CD4-positive, alpha-beta T cell treated with Interleukin-10 for 1 hour (primary cell): ENCODE measurements at regions not wholly inside any gene's neighbourhood (a gene's known extent, or its start where the extent isn't known, plus 50 kb on each side); places are given as distances from the start of the nearest gene placed in this dataset.
"Not testable (repeated sequence)": the region's sequence is repeated elsewhere in the genome, so short reads cannot be mapped to it uniquely, and the experiment has no call there.

Experiments
- DNase-seq: peaks from one replicate; pipeline ENCODE4 v3.0.0-alpha.2; 2020

DNA sequence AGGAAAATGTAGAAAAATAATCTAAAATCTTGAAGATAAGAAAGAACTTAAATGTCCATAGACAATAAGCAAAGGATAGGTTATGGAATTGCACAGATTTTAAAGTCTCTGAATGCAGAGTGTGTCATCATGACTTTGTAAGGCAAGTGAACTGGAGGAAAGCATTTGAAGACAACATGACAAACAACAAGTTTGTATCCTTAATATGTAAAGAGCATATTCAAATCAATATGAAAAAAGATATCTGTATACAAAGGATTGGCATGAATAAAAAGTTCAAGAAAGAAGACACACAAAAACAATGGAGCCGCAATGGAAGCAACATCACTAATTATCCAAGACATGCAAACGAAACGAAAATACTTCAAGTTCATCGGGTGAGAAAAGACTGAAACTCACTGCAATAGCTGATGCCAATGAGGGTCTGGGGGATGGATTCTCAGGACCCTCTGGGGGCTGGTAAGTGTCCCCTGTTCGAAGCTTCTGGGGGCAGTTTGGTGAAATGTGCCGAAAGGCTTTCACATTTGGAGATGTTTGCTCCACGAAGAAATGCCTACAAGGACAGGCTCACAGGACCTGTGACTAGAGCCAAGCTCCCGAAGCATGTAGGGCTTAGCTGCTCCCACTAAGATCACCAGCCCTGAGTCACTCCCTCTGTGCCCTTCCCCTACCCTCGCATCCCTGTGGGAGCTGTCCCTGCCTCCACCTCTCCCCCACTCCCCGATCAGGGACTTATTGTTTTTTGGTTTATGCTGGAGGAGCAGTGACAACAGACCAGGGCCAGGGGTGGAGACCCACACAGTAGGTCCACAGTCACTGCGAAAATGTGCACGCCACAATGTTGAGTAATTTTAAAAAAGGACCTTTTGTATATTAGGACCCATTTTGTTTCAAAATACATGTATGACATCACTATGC, 345.7 kb upstream of the SFSWAP start:
- no peak for DNase-seq

DNA sequence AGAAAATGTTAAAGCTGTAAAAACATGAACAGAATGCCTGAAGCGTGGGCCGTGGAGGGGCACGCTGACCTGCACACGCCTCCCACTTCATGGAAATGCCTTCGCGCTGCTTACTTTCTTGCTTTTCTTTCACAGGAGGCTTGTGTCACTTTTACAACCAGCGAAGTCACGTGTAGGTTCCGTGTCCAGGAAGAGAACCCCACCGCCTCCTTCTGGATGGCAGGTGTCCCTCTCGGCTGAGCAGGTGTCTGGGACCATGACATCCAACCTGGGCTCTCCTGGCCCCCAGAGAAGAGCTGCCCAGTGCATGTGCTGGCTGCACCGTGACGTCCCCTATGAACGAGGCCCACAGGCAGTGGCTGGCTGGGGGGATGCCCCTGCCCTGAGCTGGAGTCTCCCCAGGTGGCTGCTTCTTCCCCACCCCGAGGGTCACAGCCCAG, 345.0 kb upstream of the SFSWAP start:
- no peak for DNase-seq

DNA sequence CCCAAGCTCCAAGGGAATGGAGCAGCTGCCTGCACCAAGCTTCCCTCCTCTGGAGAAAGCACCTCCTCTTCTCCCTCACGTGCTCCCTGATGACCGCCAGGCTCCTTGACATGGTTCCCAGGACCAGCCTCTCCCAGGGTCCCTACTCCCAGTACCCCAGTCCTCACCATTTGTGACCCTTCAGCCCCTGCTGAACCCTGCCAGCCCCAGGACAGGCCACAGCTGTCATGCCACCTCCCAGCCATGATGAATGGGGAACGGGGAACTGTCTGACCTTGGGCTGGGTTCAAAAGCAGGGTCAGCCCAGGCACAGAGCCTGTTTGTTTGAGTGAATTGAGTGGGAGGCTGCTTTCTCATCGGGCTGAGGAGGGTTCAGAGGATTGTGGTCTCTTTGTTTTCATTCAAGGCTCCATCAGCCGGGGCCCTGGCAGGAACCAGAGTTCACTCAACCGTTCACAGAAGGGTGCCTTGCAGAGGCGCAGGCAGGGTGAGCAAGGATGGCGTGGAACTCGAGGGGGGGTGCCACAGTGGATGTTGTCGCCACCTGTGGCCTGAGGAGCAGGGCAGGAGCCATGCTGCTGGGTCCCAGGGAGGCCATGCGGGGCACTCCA, 344.5 kb upstream of the SFSWAP start:
- DNase-seq, result no peak

DNA sequence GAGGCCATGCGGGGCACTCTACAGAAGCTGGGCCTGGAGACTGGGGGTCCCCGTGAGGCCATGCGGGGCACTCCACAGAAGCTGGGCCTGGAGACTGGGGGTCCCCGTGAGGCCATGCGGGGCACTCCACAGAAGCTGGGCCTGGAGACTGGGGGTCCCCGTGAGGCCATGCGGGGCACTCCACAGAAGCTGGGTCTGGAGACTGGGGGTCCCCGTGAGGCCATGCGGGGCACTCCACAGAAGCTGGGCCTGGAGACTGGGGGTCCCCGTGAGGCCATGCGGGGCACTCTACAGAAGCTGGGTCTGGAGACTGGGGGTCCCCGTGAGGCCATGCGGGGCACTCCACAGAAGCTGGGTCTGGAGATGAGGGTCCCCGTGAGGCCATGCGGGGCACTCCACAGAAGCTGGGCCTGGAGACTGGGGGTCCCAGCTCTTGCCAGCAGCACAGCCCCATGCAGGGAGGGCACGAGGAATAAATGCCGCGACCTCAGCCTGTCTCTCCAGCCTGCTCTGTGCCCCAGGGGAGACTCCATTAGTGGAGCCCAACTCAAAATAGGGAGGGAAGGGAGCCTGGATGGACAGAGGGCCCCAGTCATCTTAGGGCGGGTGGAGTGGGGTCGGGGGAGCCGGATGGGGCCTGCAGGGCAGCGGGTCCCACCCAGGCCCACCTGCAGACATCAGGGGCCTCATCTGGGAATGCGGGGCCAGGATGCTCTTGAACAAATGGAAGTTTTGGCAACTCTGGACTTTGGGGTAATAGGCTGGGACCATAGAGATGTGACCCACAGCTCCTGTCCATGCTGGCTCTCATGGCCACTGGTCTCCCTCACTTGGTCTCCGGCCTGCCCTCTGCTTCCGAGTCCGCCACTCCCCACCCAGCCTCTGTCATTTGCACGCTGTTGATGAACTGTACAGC, 343.6 kb upstream of the SFSWAP start:
- DNase-seq, result not testable (repeated sequence)

DNA sequence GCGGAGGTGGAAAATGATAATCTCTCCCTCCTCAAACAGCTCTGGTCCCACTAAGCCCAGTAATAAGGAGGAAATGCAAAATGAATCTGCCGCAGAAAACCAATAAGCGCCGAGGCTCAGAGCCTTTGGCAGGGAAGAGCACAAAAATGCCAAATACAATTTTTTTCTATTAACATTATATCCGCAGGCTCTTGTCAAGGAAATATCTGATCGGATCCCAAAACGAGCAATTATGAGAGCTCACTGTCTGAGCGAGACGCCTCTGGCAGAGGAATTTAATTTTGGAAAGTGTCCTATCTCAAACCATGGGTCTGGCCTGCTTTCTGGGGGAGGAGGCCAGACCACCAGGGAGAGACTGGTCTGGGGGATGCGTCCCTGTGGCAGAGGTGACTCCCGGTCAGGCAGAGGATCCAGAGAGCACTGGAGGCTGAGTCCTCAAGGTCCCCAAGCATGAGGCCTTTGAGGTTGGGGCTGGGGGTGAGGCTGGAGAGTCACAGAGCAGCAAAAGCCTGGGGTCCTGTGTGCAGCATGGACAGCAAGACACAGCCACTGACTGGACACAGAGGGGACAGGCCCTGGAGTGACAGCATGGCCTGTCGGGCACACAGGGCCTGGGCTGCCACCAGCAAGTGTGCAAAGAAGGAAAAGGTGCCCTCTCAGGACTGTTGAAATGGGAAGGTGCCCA, 342.8 kb upstream of the SFSWAP start:
- no peak for DNase-seq

DNA sequence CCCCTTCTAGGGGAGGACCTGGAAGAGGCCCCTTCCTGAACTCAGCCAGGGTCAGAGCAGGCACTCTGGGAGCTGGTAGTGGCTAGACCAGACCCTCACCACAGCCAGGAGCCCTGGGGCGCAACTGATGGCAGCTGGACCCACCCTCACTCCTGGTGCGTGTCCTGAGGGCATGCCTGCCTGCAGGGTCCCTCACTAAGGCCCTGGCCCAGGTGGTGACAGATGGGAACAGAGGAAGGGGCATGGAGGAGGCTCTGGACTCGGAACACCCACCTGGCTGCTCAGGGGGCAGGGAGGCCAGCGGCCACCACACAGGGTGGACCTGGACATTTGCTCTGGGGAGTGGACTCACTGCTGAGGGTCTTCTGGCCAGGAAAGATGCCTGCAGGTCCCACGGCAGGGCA, 342.2 kb upstream of the SFSWAP start:
- no peak for DNase-seq

DNA sequence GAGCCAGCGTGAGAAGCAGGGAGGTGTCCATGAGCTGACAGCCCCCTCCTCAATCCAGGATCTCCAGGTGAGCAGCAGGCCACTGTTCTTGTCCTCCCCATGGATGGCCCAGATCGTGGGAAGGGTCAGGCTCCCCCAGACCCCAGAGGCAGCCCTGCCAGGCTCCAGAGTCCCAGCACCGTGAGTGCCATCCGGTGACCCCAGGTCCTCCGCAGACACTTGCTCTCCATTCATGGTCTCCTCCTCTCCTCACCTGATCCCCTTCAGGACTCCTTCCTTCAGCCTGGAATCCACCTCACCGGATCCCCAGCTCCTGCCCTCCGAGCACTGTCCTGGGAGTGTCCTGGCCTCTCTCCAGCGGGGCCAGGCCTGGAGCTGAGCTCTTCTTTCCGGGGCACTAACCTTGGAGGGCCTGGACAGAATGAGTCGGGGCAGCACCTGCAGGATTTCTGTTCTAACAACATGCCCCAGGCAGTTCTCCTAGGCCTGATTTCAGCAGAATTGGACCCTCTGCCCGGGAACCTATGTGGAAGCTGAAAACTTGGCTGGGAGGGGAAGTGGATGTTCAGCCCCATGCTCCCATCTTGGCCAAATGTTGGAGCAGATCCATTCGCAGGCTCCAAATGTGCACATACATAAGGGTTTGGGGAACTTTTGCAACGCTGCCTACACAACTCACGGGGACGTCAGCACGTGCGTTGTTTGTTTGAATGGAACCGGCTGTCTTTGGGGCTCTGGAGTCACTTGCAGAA, 341.6 kb upstream of the SFSWAP start:
- no peak for DNase-seq

DNA sequence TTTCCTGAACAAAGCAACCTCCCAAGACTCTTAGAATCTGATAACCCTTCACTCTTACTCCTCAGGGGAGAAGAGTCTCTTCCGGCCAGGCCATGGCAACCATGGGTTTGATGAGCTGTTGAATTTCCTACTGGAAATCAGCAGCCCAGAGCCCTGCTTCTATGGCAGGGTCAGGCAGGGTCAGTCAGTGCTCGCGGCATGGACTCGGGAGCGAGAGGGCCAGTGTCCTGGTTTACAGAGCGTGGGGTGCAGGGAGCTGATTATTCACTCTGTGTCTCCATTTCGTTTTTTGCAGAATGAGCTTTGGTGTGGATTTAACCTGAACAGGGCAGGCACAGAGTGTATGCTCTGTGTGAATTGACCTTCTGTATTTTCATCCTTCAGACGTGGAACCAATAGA, 340.6 kb upstream of the SFSWAP start:
- DNase-seq, result no peak

DNA sequence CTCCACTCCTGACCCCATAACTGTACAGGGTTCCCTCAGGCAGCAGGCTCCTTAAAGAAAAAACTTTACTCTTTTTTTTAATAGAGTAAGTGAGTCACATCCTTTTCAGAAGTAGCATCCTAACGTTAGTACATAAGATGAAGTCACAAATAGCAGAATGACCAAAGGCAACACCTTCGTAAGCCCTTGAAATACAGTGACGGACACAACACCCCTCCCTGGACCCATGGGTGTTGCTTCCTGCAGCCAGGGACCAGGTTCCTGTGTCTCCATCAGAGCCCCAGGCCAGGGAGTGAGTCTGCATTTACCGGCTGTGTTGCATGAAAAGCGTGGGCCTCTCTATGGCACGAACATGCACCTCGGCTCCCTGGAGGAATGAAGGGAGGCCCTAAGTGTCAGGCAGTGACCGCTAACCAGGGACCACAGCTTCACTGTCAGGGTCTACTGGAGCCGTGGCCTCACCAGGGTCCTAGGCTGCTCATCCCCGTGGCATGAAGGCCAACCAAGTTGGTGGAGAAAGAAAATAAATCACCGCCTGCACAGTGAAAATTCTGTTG, 340.0 kb upstream of the SFSWAP start:
- DNase-seq, result no peak

DNA sequence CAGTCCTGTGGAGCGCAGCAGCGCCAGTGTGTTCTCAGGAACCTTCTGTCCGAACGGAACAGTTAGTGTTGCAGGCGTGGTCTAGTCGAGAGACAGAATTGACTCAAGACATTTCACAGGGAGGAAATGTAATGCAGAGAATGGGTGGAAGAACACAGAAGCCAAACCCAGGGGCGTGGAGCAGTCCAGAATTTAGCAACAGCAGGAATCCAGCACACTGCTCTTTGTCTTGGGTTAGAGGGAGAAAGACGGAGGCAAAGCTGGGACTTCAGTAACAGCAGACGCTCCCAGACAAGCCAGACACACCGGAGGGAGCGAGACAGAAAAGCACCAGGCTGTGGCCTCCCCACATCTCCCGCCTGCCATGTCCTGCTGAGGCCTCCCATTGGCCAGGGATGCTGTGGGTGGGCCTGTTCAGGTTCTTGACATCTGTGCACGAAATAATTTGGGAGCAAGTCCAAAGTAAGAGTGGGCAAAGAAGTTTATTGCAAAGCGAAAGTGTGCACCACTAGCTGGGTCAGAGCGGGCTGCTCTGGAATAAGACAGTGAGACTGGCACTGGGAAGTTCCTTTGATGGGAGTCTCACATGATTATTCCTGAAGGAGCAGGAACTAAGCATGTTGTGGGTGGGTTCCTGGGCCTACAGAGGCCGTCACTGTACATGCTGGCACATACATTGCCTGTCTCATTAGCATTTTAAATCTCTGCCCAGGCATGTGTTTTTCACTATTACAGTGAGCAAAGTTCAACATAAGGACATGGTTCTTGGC, 339.3 kb upstream of the SFSWAP start:
- DNase-seq, result no peak

DNA sequence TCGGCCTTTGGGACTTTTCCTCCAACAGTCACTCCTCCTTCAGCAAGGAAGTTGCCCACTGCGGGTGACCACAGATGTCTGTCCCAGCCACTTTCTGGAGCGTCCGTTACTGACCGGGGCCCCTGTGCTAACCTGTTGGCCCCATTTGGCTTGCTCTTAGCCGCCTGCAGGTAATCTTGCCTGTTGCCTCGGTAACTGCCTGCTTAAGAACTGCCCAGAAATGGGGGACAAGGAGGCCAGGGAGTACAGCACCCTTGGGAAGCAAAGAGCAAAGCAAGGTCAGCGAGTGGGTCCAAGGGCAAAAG, 338.8 kb upstream of the SFSWAP start:
- DNase-seq, result no peak

DNA sequence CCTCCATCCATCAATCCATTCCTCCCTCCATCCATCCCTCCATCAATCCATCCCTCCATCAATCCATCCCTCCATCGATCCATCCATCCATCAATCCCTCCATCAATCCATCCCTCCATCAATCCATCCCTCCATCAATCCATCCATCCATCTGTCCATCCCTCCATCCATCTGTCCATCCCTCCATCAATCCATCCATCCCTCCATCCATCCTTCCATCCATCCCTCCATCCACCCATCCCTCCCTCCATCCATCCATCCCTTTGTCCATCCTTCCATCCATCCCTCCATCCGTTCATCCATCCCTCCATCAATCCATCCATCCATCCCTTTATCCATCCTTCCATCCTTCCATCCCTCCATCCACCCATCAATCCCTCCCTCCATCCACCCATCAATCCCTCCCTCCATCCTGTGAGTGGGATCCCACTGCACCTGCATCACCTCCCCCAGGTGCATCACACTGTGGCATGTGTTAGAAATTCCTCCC, 338.1 kb upstream of the SFSWAP start:
- DNase-seq, result no peak

DNA sequence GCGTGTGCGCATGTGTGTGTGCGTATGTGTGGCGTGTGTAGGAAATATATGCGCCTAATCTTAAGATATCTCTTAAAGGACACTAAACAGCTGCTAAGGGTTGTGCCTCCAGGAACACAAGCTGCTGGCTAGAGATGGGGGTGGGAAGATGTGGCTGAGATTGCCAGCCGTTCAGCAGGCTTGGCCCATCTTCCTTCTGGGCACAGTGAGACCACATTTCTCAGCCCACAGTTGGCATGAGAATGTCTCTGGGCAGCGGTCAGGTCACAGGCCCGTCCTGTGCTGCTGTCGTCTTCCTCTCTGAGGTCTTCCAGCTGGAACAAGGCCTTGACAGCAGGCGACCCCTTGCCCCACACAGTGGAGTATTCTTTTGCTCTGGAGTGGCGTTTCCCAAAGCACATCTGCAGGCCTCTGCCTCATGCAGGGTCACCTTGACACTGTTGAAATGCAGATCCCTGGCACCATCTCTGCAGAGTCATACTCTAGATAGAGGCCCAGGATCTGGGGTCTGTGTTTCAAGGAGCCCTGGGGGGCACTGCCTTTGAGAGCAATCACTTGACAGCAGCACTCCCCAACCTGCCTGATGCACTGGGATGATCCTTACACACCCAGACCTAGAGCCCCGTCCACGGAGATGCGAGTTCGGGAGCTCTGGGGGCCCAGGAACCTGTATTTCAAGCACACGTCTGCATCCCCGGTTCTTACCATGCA, 335.5 kb upstream of the SFSWAP start:
- no peak for DNase-seq

DNA sequence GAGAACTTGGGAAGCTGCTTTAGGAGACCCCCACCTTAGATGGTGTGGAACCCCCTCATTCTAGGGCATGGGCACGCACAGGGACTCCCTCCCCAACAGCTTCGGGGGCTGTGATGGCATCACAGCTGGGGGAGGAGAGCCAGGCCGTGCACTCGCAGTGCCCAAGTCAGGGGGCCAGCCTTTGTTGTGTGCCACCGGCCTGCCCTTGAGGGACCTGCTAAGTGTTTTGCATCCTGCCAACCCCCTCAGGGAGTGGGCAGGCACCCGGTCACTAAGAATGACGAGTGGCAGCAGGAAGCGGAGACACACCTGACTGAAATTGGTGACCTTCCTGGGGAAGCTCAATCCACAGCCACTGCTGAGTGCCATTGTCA, 334.9 kb upstream of the SFSWAP start:
- DNase-seq, result no peak

DNA sequence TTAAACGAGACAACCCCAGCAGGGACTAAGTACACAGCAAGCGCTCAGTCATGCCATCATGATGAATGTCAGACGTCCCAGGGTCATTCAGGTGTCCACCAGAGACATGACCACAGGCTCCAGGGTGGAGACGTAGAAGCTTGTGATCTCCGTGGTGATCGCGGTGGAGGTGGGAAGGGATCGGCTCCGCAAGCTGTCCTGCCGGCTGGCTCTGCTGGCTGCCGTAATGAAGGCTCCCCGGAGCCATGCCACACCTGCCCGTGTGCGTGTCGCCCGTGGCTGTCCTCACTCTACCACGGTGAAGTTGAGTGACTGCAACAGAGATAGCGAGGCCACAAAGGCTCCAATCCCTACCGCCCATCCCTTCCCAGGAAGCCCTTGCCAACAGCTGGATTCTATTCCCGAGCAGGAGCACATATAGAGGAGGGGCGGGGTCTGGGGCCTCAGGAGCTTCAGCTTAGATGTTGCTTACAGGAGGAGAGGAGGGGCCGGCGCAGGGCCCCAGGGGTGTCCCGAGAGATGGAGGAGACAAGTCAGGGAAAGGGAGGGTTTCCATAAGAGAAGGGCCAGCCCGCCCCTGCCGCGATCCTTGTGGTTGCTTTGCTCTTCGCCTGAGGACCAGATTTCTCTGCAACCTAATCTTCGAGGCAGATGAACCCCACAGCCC, 332.6 kb upstream of the SFSWAP start:
- no peak for DNase-seq

DNA sequence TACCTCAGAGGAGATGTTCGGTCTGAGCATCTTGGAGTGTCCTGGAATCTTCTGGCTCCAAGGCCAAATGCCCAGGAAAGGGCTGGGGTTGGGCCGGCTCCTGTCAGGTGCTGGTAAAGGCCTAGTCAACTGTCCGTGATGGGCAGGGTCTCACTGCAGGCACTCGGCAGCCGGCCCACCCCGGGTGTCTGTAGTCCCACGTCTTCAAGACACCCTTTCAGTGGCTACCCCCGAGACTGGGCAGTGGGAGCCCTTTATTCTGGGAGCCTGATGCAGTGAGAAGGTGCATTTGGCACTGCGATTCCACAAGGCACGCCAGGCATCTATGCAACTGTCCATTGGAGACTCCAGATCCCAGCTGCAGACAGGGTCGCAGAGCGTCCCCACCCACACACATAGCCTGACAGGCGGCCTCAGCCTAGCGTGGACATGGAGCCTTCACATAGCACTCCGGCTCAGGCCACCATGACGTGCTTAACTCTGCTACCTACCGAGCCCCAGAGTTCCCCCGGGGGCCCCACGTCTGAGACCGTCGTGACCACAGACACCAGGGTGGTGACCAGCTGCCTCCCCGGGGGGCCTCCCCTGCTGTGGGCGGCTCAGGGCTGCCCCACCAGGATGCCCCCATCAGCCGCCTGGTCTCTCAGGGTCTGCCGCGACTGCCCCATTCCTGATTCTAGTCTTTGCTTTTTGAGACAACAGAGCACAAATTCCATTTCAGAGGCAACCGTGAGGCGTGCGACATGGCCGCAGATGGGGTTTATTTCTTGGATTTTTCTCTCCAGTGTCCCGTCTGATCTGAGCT, 331.8 kb upstream of the SFSWAP start:
- DNase-seq, result no peak

DNA sequence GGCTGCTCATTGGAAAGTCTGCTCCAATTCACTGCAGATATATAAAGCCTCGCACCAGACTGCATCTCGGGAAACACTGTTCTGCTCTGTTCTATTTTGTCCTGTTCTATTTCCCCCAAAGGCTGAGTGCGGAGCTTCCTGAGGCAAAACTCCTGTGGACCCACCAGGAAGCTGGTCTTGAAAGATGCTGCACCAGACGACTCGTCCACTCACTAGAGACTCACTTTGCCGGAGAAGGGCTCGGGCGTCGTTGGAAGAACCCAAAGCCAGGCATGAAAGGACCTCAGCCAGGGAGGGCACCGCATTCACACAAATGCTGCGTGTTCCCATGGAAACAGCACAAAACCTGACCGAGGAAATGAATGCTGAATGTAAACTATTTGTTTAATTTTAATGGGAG, 331.2 kb upstream of the SFSWAP start:
- no peak for DNase-seq

DNA sequence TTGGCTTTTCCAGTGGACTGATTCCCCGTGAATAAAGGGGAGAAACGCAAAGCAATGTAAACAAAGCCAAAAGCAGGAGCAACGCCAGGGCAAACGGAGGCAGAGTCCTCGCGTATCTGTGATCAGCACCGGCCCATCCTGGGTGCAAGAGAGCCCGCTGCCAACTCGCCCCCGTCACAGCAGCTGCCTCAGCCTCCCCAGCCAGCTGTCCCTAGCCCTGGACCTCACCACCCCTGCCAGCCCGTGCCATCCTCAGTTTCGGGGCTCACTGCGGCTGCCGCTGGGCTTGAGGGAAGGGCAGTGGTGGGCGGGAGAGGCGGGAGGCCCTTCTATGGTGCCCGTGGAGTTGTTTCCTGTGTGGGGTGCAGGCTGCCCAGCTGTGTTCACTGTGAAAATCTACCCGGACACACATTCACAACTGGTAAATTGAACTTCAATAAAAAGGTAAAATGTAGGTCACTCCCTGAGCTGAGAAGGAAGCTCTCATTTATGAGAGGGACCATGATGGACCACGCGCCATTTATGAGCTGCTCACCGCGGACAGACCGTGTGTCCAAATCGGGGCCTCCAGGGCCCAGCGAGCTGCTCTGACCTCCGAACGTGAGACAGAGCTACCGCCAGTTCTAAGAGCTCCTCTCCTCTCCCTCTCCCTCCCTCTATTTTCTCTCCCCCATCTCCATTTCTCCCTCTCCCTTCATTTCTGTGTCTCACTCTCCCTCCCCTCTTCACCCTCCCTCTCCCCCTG, 330.5 kb upstream of the SFSWAP start:
- DNase-seq, result no peak
